Activated CD4-positive, alpha-beta T cell treated with anti-CD3 and anti-CD28 coated beads for 36 hours (primary cell): ENCODE measurements at regions not wholly inside any gene's neighbourhood (a gene's known extent, or its start where the extent isn't known, plus 50 kb on each side); places are given as distances from the start of the nearest gene placed in this dataset.
"Not testable (repeated sequence)": the region's sequence is repeated elsewhere in the genome, so short reads cannot be mapped to it uniquely, and the experiment has no call there.

ENCODE experiments used
- ATAC-seq: fragments of 200-7000 bp; cut with Tn5 transposase; one replicate; pipeline ENCODE4 v1.10.0; 2021; ENCODE audit warnings: mild to moderate bottlenecking, moderate library complexity
- CTCF ChIA-PET: fragments of 350-600 bp; sonication (Branson Sonifier 250); formaldehyde crosslinking; loops from one replicate; lab custom pipeline; 2021; ENCODE audit warnings: antibody characterized with exemption; lab: Charles Lee
- POLR2A ChIA-PET: fragments of 350-600 bp; sonication (Branson Sonifier 250); formaldehyde crosslinking; loops from one replicate; lab custom pipeline; 2021; ENCODE audit warnings: antibody characterized with exemption, inconsistent platforms; lab: Charles Lee
- DNase-seq: peaks from one replicate; pipeline ENCODE4 v3.0.0-alpha.2; 2020
- H3K27ac Mint-ChIP-seq: one replicate; pipeline ENCODE4 v1.8.0; 2021; ENCODE audit warnings: mixed read lengths
- H3K27me3 Mint-ChIP-seq: one replicate; pipeline ENCODE4 v1.8.0; 2021; ENCODE audit warnings: mixed read lengths
- H3K36me3 Mint-ChIP-seq: one replicate; pipeline ENCODE4 v1.8.0; 2021; ENCODE audit warnings: low read depth, mixed read lengths
- H3K4me1 Mint-ChIP-seq: one replicate; pipeline ENCODE4 v1.8.0; 2021; ENCODE audit warnings: mixed read lengths
- H3K4me3 Mint-ChIP-seq: one replicate; pipeline ENCODE4 v1.8.0; 2021; ENCODE audit warnings: mild to moderate bottlenecking, moderate library complexity, mixed read lengths
- H3K9me3 Mint-ChIP-seq: one replicate; pipeline ENCODE4 v1.8.0; 2021; ENCODE audit warnings: low read depth, mixed read lengths
- intact Hi-C, 2 experiments: fragments of 100-400 bp; cut with DNase I in 1 of 2; cut with micrococcal nuclease in 1 of 2; formaldehyde crosslinking; loops; one replicate each; pipeline versions ENCODE4 v1.14.2 to v1.15.1; 2022 to 2024; cut with DNase I, micrococcal nuclease

DNA sequence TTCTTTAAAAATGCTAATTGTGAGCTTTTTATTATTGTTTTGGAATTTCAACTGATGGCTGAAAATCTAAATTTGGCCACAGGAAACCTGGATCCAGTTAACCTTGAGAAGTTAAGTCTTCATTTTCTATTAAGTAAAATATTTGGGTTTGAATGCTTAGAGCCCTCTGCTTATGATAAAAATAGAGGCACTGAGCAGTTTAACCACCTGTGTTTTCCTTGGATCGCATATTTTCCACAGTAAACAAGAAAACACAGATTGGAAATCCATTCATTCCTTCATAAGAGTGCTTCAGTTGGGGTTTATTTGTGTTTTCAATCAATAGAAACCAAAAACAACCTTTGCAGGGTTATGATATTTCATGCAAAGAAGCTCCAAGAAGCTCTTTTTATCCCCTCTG is 77.2 kb upstream of the HES1 start:
- Mint-ChIP-seq H3K4me1 (peaks cover 12% of the 10 kb centered on the region), H3K9me3 (no peaks in the 10 kb centered on the region), H3K27me3 (peaks cover 10% of the 10 kb centered on the region), H3K4me3 (no peak overlapping the region), H3K27ac (no peak overlapping the region), H3K36me3 (no peaks in the 10 kb centered on the region)
- DNase-seq (no peak), ATAC-seq (no peak)
- ChIA-PET POLR2A (no interaction called here), CTCF (interaction anchor here (0.9 to 1.5 kb wide), 2 partner anchors 278 to 285 kb away, joined by 4 to 5 read pairs; no protein-coding TSS in a partner anchor)
- intact Hi-C loops = no loop called here

DNA sequence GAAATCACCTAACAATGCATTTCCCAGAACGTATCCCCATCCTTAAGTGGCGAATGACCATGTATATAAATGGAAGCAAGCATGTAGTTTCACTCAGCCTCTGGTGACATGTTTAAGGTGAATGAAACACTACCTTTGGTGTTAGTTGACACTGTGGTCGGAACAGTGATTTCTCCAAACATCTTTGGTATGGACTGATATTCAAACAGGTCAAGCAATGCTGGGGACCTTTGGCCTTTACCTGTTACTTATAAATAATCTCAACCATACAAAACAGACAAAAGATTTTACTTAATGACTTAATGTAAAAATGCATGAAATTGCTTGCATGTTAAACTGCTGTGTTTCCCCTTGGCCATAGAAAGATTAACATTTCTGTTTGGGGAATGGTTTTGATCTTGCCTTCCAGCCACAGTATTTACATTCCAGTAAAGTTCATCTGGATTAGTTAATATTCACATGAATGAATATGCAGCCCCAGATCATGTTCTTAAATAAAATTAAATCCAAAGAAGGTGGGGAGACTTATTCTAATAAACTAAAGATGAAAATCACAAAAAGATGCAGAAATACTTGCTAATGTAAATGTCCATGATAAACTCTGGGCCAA is 74.4 kb upstream of the HES1 start:
- Mint-ChIP-seq H3K36me3 (no peaks in the 10 kb centered on the region), H3K4me1 (peaks cover 9% of the 10 kb centered on the region), H3K27me3 (peaks cover 10% of the 10 kb centered on the region), H3K4me3 (no peak overlapping the region), H3K27ac (no peak overlapping the region), H3K9me3 (no peaks in the 10 kb centered on the region)
- ChIA-PET CTCF (no interaction called here), POLR2A (no interaction called here)
- DNase-seq (no peak), ATAC-seq (no peak)
- intact Hi-C loops = no loop called here

DNA sequence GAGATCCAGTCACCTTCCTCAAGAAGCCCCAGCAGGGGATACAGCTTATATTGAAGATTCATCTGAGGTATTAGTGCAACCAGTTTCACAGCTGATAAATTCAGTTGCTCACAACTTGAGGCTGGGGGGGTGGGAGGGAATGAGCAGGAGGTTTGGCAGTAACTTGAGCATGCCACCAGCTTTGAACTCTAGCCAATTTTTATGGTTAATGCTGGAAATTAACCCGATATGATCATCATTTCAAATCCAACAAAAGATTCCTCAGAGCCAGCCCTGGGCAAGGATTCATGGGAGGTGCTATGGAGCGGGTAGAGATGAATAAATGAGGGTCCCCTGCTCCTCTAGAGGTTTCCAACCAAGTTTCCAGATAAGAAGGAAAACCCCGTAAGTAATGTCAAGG is 73.1 kb upstream of the HES1 start:
- no peaks in the 10 kb centered on the region for H3K36me3 Mint-ChIP-seq
- intact Hi-C loops = no loop called here
- H3K9me3 Mint-ChIP-seq = no peaks in the 10 kb centered on the region
- DNase-seq (no peak), ATAC-seq (no peak)
- CTCF ChIA-PET = no interaction called here
- H3K4me1 Mint-ChIP-seq = peaks cover 7% of the 10 kb centered on the region
- H3K27ac Mint-ChIP-seq = no peak overlapping the region
- no peak overlapping the region for H3K4me3 Mint-ChIP-seq
- H3K27me3 Mint-ChIP-seq = peaks cover 10% of the 10 kb centered on the region
- POLR2A ChIA-PET = no interaction called here

DNA sequence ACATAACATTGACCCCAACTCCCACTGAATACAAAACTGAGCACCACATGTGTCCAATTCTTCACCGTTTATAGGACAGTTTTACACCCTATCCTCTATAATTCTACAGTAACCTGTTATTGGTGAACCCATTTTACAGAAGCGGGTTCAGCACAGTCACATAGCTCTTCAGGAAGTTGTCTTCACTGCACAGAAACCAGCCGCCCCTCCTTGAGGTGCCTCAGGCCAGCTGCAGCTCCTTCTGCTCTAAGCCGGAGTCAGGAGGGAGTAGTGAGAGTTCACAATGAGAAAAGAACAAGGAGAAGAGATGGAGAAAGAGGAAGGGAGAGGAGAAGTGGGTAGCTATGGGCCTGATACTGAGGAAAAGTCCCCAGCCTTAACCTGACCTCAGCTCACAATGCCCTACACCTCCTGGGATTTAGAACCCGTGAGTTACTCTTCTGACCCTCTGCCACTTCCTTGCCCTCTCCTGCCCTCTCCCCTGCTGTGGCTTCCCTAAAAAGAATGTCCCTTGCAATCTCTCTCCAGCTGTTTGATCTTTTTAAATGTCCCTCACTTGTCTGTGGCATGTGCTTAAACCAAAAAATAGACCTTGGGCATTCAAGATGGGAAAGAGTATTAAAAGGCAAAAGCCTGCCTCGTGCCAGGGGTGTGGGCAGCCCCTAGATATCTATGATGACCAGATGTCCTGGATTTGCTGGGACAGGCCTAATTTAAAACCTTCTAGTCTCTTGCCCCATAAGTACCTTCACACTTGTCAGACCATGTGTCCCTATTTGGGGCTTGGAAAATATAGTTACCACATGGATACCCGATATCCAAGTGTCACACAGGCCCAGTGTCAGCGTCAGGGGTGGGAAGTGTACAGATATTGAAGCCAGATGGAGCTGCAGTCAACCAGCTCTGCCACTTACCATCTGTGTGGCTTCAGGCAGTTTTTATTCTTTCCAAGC is 71.3 kb upstream of the HES1 start:
- Mint-ChIP-seq H3K4me3 (no peak overlapping the region), H3K4me1 (peaks cover 8% of the 10 kb centered on the region), H3K9me3 (no peaks in the 10 kb centered on the region), H3K27me3 (peaks cover 11% of the 10 kb centered on the region), H3K36me3 (no peaks in the 10 kb centered on the region), H3K27ac (no peak overlapping the region)
- CTCF ChIA-PET = no interaction called here
- ATAC-seq (no peak), DNase-seq (no peak)
- intact Hi-C loops = no loop called here
- POLR2A ChIA-PET = no interaction called here

DNA sequence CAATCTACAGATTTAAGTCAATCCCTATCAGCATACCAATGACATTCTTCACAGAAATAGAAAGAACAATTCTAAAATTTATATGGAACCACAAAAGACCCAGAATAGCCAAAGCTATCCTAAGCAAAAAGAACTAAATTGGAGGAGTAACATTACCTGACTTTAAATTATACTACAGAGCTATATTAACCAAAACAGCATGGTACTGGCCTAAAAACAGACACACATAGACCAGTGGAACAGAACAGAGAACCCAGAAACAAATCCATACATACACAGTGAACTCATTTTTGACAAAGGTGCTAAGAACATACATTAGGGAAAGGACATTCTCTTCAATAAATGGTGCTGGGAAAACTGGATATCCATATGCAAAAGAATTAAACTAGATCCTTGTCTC is 68.6 kb upstream of the HES1 start:
- ATAC-seq, POLR2A ChIA-PET, H3K36me3 Mint-ChIP-seq, H3K9me3 Mint-ChIP-seq, DNase-seq, H3K27ac Mint-ChIP-seq, H3K4me3 Mint-ChIP-seq, intact Hi-C loops: not testable (repeated sequence)
- Mint-ChIP-seq H3K4me1 (peaks cover 22% of the 10 kb centered on the region), H3K27me3 (peaks cover 16% of the 10 kb centered on the region)
- CTCF ChIA-PET = interaction anchor here (0.9 to 1.4 kb wide), 2 partner anchors 15 to 18 kb away, joined by 4 read pairs; no protein-coding TSS in a partner anchor

DNA sequence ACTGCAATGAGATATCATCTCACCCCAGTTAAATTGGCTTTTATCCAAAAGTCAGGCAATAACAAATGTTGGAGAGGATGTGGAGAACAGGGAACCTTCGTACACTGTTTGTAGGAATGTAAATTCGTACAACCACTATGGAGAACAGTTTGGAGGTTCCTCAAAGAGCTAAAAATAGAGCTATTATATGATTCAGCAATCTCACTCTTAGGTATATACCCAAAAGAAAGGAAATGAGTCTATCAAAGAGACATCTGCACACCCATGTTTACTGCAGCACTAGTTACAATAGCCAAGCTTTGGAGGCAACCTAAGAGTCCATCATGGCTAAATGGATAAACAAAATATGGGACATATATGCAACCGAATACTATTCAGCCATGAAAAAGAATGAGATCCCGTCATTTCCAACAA is 68.0 kb upstream of the HES1 start:
- intact Hi-C loops = no loop called here
- ATAC-seq (no peak), DNase-seq (no peak)
- H3K4me3 Mint-ChIP-seq = no peak overlapping the region
- no peak overlapping the region for H3K27ac Mint-ChIP-seq
- H3K4me1 Mint-ChIP-seq = peaks cover 24% of the 10 kb centered on the region
- H3K9me3 Mint-ChIP-seq = no peaks in the 10 kb centered on the region
- ChIA-PET CTCF (interaction anchor here (0.9 kb wide), 1 partner anchor 17 kb away, joined by 4 read pairs; no protein-coding TSS in a partner anchor), POLR2A (no interaction called here)
- peaks cover 23% of the 10 kb centered on the region for H3K27me3 Mint-ChIP-seq
- no peaks in the 10 kb centered on the region for H3K36me3 Mint-ChIP-seq

DNA sequence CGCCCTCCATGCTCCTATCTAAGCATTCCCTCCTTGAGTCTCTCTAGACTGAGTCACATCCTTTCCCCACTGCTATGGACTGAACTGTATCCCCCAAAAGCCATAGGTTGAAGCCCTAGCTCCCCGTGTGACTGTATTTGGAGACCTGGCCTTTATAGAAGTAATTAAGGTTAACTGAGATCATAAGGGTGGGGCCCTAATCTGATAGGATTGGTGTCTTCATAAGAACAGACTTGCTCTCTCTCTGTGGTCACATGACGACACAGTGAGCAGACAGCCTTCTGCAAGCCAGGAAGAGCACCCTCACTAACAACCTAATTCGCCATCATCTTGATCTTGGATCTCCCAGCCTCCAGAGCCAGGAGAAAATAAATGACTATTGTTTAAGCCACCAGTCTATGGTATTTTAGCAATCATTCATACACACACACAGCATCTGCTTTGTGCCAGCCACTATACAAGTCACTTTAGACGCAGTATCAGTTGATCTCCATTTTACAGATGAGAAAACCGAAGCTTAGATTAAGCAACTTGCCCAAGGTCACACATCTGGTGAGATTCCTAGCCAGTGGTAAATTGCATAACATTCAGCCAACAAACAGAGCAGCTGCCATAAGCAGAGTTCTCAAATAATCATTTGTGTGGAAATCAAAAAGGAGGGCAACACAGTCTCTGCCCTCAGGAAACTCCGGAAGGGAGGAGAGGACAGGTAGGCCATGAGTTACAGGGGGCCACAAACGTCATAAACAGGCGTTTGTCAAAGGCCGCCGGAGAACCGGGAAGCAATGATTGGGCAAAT is 66.3 kb upstream of the HES1 start:
- POLR2A ChIA-PET = no interaction called here
- Mint-ChIP-seq H3K4me1 (peaks cover 24% of the 10 kb centered on the region), H3K9me3 (no peaks in the 10 kb centered on the region), H3K27me3 (peaks cover 29% of the 10 kb centered on the region), H3K4me3 (peak overlapping the region; percentile 13), H3K27ac (no peak overlapping the region), H3K36me3 (no peaks in the 10 kb centered on the region)
- intact Hi-C loops = loop anchor here (1.0 to 5.0 kb wide), 3 partner anchors 68 to 418 kb away; partner anchors contain the start of genes ATP13A3 (in 1 of the 2) and HES1 (in 1 of the 2)
- ATAC-seq (no peak), DNase-seq (no peak)
- CTCF ChIA-PET = no interaction called here

DNA sequence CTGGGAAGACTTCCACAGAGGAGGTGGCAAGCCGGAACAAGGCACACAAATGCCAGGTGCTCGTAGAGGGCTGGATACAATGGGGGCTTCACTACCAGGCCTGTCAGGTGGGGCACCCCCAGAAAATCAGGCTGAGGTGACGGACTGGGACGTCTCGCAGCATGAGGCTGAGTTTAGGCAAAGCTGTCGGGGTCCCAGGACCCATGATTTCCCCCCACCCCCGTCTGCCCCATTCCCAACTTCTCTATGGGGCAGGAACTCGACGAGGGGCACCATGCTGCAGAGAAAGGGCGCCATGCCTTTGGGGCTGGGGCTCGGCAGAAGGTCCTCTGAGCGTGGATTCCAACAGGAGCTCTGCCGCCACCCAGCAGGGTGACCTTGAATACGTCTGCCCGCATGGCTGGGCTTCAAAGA is 65.7 kb upstream of the HES1 start:
- Mint-ChIP-seq H3K27ac (peak overlapping the region; percentile 10), H3K9me3 (no peaks in the 10 kb centered on the region), H3K4me1 (peaks cover 24% of the 10 kb centered on the region), H3K36me3 (no peaks in the 10 kb centered on the region), H3K27me3 (peaks cover 31% of the 10 kb centered on the region), H3K4me3 (peak overlapping the region; percentile 55)
- intact Hi-C loops = loop anchor here (1.0 to 5.0 kb wide), 3 partner anchors 67 to 417 kb away; partner anchors contain the start of genes ATP13A3 (in 1 of the 2) and HES1 (in 1 of the 2)
- POLR2A ChIA-PET = no interaction called here
- CTCF ChIA-PET = interaction anchor here (1.3 kb wide), 1 partner anchor 15 kb away, joined by 3 read pairs; no protein-coding TSS in a partner anchor
- DNase-seq (no peak), ATAC-seq (no peak)

DNA sequence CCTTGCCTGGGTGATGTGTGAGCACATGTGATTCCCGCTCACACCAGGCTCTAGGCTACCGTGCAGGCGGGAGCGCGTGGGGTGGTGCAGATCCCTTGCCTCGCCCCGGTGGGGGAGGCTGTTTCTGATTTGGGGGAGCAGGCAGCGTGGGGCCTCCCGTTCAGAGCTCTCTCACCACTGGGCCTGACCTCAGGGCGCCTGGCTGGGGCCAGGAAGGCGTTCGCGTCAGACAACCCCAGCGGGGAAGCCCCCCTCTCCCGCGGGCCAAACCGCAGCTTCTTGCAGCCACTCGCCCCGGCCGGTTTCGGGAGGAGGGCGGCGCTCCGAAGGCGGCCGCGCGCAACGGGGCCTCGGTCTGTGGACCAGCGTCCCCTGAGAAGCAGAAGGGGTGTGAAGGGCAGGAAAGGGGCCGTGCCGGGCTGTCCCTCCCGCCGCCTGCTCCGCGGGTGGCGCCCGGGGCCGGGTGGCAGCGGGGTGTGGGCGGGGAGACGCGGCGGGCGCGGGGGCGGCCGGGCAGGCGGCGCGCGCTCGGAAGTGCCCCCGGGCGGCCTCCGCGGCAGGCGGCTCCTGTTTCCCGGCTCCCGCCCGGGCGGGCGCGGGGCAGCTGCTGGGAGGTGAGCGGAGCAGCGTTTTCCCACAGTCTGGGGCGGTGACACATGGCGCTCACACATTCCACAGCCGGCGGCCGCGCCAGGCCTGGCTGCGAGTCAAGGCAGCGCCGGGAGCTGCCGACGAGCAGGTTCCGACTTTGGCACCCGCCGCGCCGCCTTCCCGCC is 65.1 kb upstream of the HES1 start:
- peak overlapping the region; percentile 10 for H3K27ac Mint-ChIP-seq
- ATAC-seq = peak; percentile 82

DNA sequence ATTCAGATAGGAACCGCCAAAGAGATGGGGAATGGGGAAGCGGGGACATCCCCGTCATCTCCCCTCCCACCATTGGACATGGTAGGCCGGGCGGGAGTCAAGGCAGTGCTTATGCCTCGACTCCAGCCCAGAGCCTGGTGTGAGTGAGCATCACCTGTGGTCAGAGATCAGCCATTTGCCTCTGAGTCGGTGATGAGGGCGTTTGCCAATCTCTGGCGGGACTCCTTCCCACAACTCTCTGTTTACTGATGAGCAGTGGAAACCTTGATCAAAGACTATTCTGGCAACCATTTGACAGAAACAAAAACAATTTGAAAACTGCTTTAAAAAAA is 63.9 kb upstream of the HES1 start:
- peak; percentile 42 for DNase-seq
- H3K4me3 Mint-ChIP-seq = no peak overlapping the region

More for the DNA sequence above, 65.1 kb upstream of the HES1 start:
- DNase-seq = peak; percentile 87
- ChIA-PET CTCF (interaction anchor here (1.3 kb wide), 1 partner anchor 16 kb away, joined by 3 read pairs; no protein-coding TSS in a partner anchor), POLR2A (interaction anchor here (0.6 kb wide), 1 partner anchor 329 kb away, joined by 3 read pairs; no protein-coding TSS in a partner anchor)
- Mint-ChIP-seq H3K27me3 (peaks cover 34% of the 10 kb centered on the region), H3K9me3 (no peaks in the 10 kb centered on the region), H3K36me3 (no peaks in the 10 kb centered on the region), H3K4me1 (peaks cover 24% of the 10 kb centered on the region), H3K4me3 (peak overlapping the region; percentile 55)
- intact Hi-C loops = loop anchor here (1.0 to 5.0 kb wide), 4 partner anchors 64 to 416 kb away; partner anchors contain the start of genes ATP13A3 (in 1 of the 2) and HES1 (in 1 of the 2)

More for the DNA sequence above, 63.9 kb upstream of the HES1 start:
- Mint-ChIP-seq H3K9me3 (no peaks in the 10 kb centered on the region), H3K27ac (no peak overlapping the region), H3K36me3 (no peaks in the 10 kb centered on the region), H3K27me3 (peaks cover 30% of the 10 kb centered on the region), H3K4me1 (peaks cover 24% of the 10 kb centered on the region)
- ChIA-PET CTCF (no interaction called here), POLR2A (interaction anchor here (0.5 kb wide), 1 partner anchor 325 kb away, joined by 4 read pairs; no protein-coding TSS in a partner anchor)
- intact Hi-C loops = loop anchor here (5.0 kb wide), 2 partner anchors 65 to 415 kb away; partner anchors contain the start of genes ATP13A3 (in 1 of the 2) and HES1 (in 1 of the 2)
- no peak for ATAC-seq
